ENCODE measurements at regions not wholly inside any gene's neighbourhood (a gene's known extent, or its start where the extent isn't known, plus 50 kb on each side); places are given as distances from the start of the nearest gene placed in this dataset.

GRCh38 chr3:90136456-90137191, 1029.2 kb downstream of the EPHA3 start:
- TF ChIP-seq POLR2A (IDR thresholded peaks at IDR 0.05; ENCODE audit: low read depth, low read length) (no peak), POLR2AphosphoS5 (IDR thresholded peaks at IDR 0.05; ENCODE audit: low read depth, low read length) (no peak)

All from GM12892 (cell line).